ENCODE measurements at regions not wholly inside any gene's neighbourhood (a gene's known extent, or its start where the extent isn't known, plus 50 kb on each side); places are given as distances from the start of the nearest gene placed in this dataset.

DNA sequence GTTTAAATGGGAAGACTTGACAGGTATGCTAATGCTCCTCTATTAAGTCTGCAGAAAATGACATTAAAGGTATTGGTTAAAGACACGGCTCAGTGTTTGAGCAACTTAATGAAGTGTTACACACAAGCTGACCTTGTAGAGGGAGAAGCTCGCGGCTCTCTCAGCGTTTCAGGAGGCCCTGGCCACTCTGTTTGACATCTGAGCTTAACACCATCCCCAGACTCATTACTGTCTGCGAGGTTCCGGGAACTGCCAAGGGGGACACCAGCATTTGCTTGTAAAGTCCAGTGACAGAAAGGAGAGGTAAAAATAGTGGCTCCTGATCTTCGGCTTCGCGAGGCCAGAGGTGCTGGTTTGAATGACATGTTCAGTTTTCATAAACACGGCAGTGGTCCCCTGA, 540.7 kb upstream of the CADM1 start:
- TF ChIP-seq, protein P1, sequence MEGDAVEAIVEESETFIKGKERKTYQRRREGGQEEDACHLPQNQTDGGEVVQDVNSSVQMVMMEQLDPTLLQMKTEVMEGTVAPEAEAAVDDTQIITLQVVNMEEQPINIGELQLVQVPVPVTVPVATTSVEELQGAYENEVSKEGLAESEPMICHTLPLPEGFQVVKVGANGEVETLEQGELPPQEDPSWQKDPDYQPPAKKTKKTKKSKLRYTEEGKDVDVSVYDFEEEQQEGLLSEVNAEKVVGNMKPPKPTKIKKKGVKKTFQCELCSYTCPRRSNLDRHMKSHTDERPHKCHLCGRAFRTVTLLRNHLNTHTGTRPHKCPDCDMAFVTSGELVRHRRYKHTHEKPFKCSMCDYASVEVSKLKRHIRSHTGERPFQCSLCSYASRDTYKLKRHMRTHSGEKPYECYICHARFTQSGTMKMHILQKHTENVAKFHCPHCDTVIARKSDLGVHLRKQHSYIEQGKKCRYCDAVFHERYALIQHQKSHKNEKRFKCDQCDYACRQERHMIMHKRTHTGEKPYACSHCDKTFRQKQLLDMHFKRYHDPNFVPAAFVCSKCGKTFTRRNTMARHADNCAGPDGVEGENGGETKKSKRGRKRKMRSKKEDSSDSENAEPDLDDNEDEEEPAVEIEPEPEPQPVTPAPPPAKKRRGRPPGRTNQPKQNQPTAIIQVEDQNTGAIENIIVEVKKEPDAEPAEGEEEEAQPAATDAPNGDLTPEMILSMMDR (CRISPR knock-in tag; IDR thresholded peaks at IDR 0.05): no peak
- TF ChIP-seq SP1 (IDR thresholded peaks at IDR 0.05): no peak
- no peak for TF ChIP-seq SP1 (CRISPR knock-in tag; IDR thresholded peaks at IDR 0.05)
- no peak for TF ChIP-seq TCF7L2 (IDR thresholded peaks at IDR 0.05; ENCODE audit: low read depth, low read length)
- TF ChIP-seq, protein P2, sequence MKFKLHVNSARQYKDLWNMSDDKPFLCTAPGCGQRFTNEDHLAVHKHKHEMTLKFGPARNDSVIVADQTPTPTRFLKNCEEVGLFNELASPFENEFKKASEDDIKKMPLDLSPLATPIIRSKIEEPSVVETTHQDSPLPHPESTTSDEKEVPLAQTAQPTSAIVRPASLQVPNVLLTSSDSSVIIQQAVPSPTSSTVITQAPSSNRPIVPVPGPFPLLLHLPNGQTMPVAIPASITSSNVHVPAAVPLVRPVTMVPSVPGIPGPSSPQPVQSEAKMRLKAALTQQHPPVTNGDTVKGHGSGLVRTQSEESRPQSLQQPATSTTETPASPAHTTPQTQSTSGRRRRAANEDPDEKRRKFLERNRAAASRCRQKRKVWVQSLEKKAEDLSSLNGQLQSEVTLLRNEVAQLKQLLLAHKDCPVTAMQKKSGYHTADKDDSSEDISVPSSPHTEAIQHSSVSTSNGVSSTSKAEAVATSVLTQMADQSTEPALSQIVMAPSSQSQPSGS (CRISPR knock-in tag; IDR thresholded peaks at IDR 0.05): no peak

All from HepG2 (cell line).